Fibroblast of the aortic adventitia (primary cell): ENCODE measurements at regions not wholly inside any gene's neighbourhood (a gene's known extent, or its start where the extent isn't known, plus 50 kb on each side); places are given as distances from the start of the nearest gene placed in this dataset.

Source experiments
- DNase-seq: peaks from one replicate; pipeline ENCODE4 v3.0.0-alpha.2; 2010; ENCODE audit warnings: low read depth
- H3K4me3 ChIP-seq: 2 replicates; pipeline ENCODE4 v1.5.1; 2011; ENCODE audit warnings: low read depth, mild to moderate bottlenecking, control low read depth, low read length, moderate library complexity
- CTCF ChIP-seq: IDR thresholded peaks from 2 replicates; pipeline ENCODE4 v1.5.1; 2011; ENCODE audit warnings: mild to moderate bottlenecking, low read length, control low read depth, inconsistent platforms; ENCODE audit not compliant: insufficient read depth

- no peak overlapping the region for H3K4me3 ChIP-seq
- DNase-seq, result no peak
- TF ChIP-seq CTCF, result no peak
Measured at GRCh38 chr10:117668327-117669008, 125.9 kb downstream of the EMX2 start.

- no peak overlapping the region for H3K4me3 ChIP-seq
- no peak for DNase-seq
- TF ChIP-seq CTCF, result no peak
Measured at GRCh38 chr10:117669122-117669521, 126.6 kb downstream of the EMX2 start.

- no peak for DNase-seq
- TF ChIP-seq CTCF, result no peak
- H3K4me3 ChIP-seq, result no peak overlapping the region
Measured at GRCh38 chr10:117670116-117670904, 127.8 kb downstream of the EMX2 start.

GRCh38 chr10:117673230-117674010, 130.9 kb downstream of the EMX2 start:
- TF ChIP-seq CTCF, result no peak
- no peak overlapping the region for H3K4me3 ChIP-seq
- no peak for DNase-seq

- no peak for TF ChIP-seq CTCF
- no peak for DNase-seq
- no peak overlapping the region for H3K4me3 ChIP-seq
Measured at GRCh38 chr10:117674201-117674600, 131.7 kb downstream of the EMX2 start.

- H3K4me3 ChIP-seq, result no peak overlapping the region
- DNase-seq, result no peak
- TF ChIP-seq CTCF, result no peak
Measured at GRCh38 chr10:117674646-117675045, 132.1 kb downstream of the EMX2 start.
